Gastroesophageal sphincter (tissue), 3 donors: ENCODE measurements at regions not wholly inside any gene's neighbourhood (a gene's known extent, or its start where the extent isn't known, plus 50 kb on each side); places are given as distances from the start of the nearest gene placed in this dataset.

Experiments used
- POLR2A ChIP-seq, 2 donors: fragments of 450-650 bp; IDR thresholded peaks; one replicate each; pipeline ENCODE4 v1.6.1; 2017; ENCODE audit warnings: antibody characterized with exemption in 2 of 2, mild to moderate bottlenecking in 2 of 2, moderate library complexity in 1 of 2
- POLR2AphosphoS5 ChIP-seq: sonication (generic); formaldehyde crosslinking; IDR thresholded peaks from one replicate; pipeline ENCODE4 v1.6.1; 2017; ENCODE audit warnings: antibody characterized with exemption
- TF ChIP-seq, protein P1 (sequence below), 4 experiments: fragments of 200-600 bp in 2 of 4; fragments of 450-650 bp in 2 of 4; sonication (generic) in 1 of 4; IDR thresholded peaks; one replicate each; pipeline ENCODE4 v1.5.1; 2017 to 2019; ENCODE audit warnings: antibody characterized with exemption in 4 of 4, mild to moderate bottlenecking in 2 of 4, moderate library complexity in 2 of 4

DNA sequence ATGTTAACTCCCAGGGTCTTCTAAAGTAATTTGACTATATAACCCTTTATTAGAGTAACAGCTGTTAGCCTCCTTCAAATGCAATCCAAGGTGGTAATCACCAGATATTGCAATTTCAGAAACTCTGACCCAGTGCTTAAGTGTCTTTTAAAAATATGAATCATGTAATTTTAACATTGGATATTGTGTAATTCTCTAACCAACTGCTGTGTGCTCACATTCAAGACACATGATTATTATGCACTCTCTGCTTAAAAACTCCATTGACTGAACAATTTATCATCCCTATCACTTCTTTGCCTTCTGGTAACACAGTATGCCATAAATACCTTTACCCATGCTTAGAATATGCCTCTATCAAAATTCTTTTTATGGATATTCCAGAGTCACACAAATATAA lies 537.4 kb upstream of the RGS18 start:
- TF ChIP-seq POLR2AphosphoS5 (no peak), POLR2A (IDR thresholded peaks at IDR 0.05) (no peak)
- TF ChIP-seq, protein P1, sequence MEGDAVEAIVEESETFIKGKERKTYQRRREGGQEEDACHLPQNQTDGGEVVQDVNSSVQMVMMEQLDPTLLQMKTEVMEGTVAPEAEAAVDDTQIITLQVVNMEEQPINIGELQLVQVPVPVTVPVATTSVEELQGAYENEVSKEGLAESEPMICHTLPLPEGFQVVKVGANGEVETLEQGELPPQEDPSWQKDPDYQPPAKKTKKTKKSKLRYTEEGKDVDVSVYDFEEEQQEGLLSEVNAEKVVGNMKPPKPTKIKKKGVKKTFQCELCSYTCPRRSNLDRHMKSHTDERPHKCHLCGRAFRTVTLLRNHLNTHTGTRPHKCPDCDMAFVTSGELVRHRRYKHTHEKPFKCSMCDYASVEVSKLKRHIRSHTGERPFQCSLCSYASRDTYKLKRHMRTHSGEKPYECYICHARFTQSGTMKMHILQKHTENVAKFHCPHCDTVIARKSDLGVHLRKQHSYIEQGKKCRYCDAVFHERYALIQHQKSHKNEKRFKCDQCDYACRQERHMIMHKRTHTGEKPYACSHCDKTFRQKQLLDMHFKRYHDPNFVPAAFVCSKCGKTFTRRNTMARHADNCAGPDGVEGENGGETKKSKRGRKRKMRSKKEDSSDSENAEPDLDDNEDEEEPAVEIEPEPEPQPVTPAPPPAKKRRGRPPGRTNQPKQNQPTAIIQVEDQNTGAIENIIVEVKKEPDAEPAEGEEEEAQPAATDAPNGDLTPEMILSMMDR (IDR thresholded peaks at IDR 0.05): no peak
